Nephron progenitor cell (in vitro differentiated cells): ENCODE measurements at regions not wholly inside any gene's neighbourhood (a gene's known extent, or its start where the extent isn't known, plus 50 kb on each side); places are given as distances from the start of the nearest gene placed in this dataset.
A peak's percentile ranks its signal among the peaks of the same experiment; 100 is the strongest.

ENCODE experiments used
- DNase-seq: peaks from one replicate; pipeline ENCODE4 v3.0.0; 2021
- H3K27ac Mint-ChIP-seq: 2 replicates; pipeline ENCODE4 v1.8.0; 2021; ENCODE audit warnings: mild to moderate bottlenecking, moderate library complexity, mixed read lengths
- H3K27me3 Mint-ChIP-seq: 2 replicates; pipeline ENCODE4 v1.8.0; 2021; ENCODE audit warnings: mild to moderate bottlenecking, low read depth, mixed read lengths; ENCODE audit not compliant: poor library complexity
- H3K36me3 Mint-ChIP-seq: 2 replicates; pipeline ENCODE4 v1.8.0; 2021; ENCODE audit warnings: low read depth, mixed read lengths
- H3K4me1 Mint-ChIP-seq: 2 replicates; pipeline ENCODE4 v1.8.0; 2021; ENCODE audit warnings: mixed read lengths
- H3K4me3 Mint-ChIP-seq: 2 replicates; pipeline ENCODE4 v1.8.0; 2021; ENCODE audit warnings: mild to moderate bottlenecking, moderate library complexity, mixed read lengths
- H3K9me3 Mint-ChIP-seq: 2 replicates; pipeline ENCODE4 v1.8.0; 2021; ENCODE audit warnings: mild to moderate bottlenecking, moderate library complexity, mixed read lengths
- CTCF ChIP-seq: fragments of 200-600 bp; sonication (generic); IDR thresholded peaks from 2 replicates; pipeline ENCODE4 v1.5.0; 2021; ENCODE audit warnings: antibody characterized with exemption

DNA sequence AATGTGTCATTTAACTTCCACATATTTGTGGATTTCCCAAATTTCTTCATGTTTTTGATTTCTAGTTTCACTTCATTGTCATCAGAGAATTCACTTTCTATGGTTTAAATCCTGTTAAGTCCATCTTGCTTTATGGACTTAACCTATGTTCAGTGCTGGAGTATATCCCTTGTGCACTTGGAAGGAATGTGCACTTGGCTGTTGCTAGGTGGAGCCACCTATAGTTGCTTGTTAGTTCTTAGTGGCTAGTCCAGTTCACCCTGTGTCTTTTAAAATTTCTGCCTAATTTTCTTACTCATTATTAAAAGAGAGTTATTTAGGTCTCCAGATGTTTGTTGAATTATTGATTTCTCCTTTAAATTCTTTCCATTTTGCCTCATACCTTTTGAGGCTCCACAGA, 1472.5 kb upstream of the CDH6 start:
- Mint-ChIP-seq H3K9me3 (no peaks in the 10 kb centered on the region), H3K36me3 (no peaks in the 10 kb centered on the region), H3K4me1 (no peaks in the 10 kb centered on the region), H3K27me3 (no peaks in the 10 kb centered on the region), H3K27ac (no peak overlapping the region), H3K4me3 (no peak overlapping the region)
- no peak for DNase-seq
- TF ChIP-seq CTCF: no peak

- no peaks in the 10 kb centered on the region for H3K4me1 Mint-ChIP-seq
- H3K9me3 Mint-ChIP-seq: no peaks in the 10 kb centered on the region
- H3K27me3 Mint-ChIP-seq: no peaks in the 10 kb centered on the region
- no peak overlapping the region for H3K27ac Mint-ChIP-seq
- H3K36me3 Mint-ChIP-seq: no peaks in the 10 kb centered on the region
- no peak overlapping the region for H3K4me3 Mint-ChIP-seq
- no peak for DNase-seq
- TF ChIP-seq CTCF: no peak
These were observed 1474.3 kb upstream of the CDH6 start for GRCh38 chr5:29719171-29719570.

DNA sequence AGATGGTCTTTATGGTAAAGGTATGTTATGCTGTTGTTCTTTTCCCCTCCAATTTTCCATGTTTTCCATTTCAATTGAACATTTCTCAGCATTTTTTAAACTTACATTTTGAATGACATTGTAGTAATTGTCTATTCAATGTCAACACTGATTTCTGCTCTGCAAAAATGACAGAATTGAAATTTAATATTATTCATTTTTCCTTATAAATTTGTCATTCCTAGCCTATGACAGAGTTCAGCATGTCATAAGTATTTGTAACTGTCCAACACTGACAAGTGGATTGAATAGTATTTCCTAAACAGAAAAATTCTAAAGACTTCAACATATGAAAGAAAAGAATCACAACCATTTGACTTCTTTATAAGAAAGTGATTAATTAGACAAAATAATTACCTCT, 1478.3 kb upstream of the CDH6 start:
- Mint-ChIP-seq H3K4me1 (no peaks in the 10 kb centered on the region), H3K27ac (no peak overlapping the region)

DNA sequence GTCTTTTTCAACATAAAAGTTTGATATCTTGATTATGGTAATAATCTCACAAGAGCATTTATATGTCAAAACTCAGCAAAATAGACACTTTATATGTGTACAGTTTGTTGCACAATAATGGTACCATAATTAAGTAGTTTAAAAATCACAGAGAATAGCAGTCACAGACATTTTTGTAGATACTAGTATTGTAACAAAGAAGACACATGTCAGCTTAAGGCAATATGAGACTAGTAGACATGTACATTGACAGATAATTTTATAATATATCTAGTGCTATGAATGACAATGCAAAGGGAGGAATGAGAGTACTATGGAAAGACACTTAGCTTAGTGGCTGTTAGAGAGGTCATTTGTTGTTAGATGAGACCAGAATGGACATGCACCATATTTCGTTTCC, 1490.6 kb upstream of the CDH6 start:
- no peak overlapping the region for H3K4me3 Mint-ChIP-seq
- peaks cover 4% of the 10 kb centered on the region for H3K27me3 Mint-ChIP-seq
- H3K36me3 Mint-ChIP-seq: no peaks in the 10 kb centered on the region
- no peak overlapping the region for H3K27ac Mint-ChIP-seq
- no peak for TF ChIP-seq CTCF
- no peaks in the 10 kb centered on the region for H3K9me3 Mint-ChIP-seq
- no peaks in the 10 kb centered on the region for H3K4me1 Mint-ChIP-seq
- no peak for DNase-seq

More for the DNA sequence above, 1478.3 kb upstream of the CDH6 start:
- H3K27me3 Mint-ChIP-seq: no peaks in the 10 kb centered on the region
- no peak for DNase-seq
- H3K36me3 Mint-ChIP-seq: no peaks in the 10 kb centered on the region
- no peak overlapping the region for H3K4me3 Mint-ChIP-seq
- H3K9me3 Mint-ChIP-seq: no peaks in the 10 kb centered on the region
- TF ChIP-seq CTCF: no peak

DNA sequence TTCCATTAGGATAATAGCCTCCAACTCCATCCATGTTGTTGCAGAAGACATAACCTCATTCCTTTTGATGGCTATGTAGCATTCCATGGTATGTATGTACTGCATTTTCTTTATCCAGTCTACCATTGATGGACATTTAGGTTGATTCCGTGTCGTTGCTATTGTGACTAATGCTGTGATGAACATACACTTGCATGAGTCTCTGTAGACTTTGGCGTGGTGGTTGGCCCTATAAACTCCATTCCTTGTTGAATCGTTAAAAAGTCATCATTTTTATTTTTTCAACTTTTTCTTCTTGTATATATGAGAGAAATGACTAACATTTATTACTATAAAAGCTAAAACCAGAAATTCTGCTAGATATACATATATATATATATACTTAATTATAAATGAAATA, 1491.9 kb upstream of the CDH6 start:
- Mint-ChIP-seq H3K27ac (no peak overlapping the region), H3K4me1 (no peaks in the 10 kb centered on the region), H3K9me3 (no peaks in the 10 kb centered on the region), H3K4me3 (no peak overlapping the region), H3K27me3 (peaks cover 4% of the 10 kb centered on the region), H3K36me3 (no peaks in the 10 kb centered on the region)
- no peak for DNase-seq
- no peak for TF ChIP-seq CTCF

GRCh38 chr5:29697785-29698414, 1495.6 kb upstream of the CDH6 start:
- peak; percentile 45 for TF ChIP-seq CTCF
- DNase-seq: peak; percentile 2
- Mint-ChIP-seq H3K4me1 (no peaks in the 10 kb centered on the region), H3K36me3 (no peaks in the 10 kb centered on the region), H3K27ac (no peak overlapping the region), H3K27me3 (no peaks in the 10 kb centered on the region), H3K4me3 (no peak overlapping the region), H3K9me3 (no peaks in the 10 kb centered on the region)
